ENCODE measurements at regions not wholly inside any gene's neighbourhood (a gene's known extent, or its start where the extent isn't known, plus 50 kb on each side); places are given as distances from the start of the nearest gene placed in this dataset.
"Not testable (repeated sequence)": the region's sequence is repeated elsewhere in the genome, so short reads cannot be mapped to it uniquely, and the experiment has no call there.

DNA sequence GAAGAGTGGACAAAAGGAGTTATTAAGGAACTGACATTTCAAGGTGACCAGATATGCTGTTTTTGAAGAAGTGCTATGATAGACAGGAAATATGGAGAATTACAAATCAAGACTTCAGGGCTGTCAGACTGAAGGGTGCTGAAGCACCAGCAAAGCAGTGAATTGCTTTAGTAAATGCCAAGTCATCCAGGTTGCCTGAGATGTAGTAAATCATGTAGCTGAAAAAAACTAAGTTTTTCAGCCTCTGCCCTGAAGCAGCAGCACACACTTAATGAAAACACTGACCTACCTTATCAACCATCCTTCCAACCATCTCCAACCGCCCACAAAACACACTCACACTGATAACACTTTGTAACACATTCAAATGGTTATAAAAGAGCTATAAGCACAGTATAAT is 110.0 kb downstream of the PRR15 start:
- not testable (repeated sequence) for H3K4me1 Mint-ChIP-seq (ENCODE audit: low read depth); H3K9me3 Mint-ChIP-seq (ENCODE audit: low read depth); H3K27ac Mint-ChIP-seq; H3K36me3 Mint-ChIP-seq (ENCODE audit: insufficient read depth); DNase-seq (ENCODE audit: low spot score, unreplicated experiment); H3K27me3 Mint-ChIP-seq; H3K4me3 Mint-ChIP-seq (ENCODE audit: low read depth)

DNA sequence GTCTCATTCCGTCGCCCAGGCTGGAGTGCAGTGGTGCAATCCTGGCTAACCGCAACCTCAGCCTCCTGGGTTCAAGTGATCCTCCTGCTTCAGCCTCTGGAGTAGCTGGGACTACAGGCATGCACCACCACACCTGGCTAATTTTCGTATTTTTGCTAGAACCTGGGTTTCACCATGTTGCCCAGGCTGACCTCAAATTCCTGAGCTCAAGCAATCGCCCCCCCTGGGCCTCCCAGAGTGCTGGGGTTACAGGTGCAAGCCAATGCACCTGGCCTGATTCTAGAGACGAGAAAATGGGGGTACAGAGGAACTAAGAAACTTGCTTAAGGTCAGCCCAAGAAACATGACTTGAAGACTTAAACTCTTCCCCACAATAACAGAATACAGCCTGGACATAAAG is 111.0 kb downstream of the PRR15 start:
- H3K9me3 Mint-ChIP-seq (ENCODE audit: low read depth); H3K27ac Mint-ChIP-seq; H3K4me1 Mint-ChIP-seq (ENCODE audit: low read depth); H3K36me3 Mint-ChIP-seq (ENCODE audit: insufficient read depth); DNase-seq (ENCODE audit: low spot score, unreplicated experiment); H3K4me3 Mint-ChIP-seq (ENCODE audit: low read depth); H3K27me3 Mint-ChIP-seq: not testable (repeated sequence)

DNA sequence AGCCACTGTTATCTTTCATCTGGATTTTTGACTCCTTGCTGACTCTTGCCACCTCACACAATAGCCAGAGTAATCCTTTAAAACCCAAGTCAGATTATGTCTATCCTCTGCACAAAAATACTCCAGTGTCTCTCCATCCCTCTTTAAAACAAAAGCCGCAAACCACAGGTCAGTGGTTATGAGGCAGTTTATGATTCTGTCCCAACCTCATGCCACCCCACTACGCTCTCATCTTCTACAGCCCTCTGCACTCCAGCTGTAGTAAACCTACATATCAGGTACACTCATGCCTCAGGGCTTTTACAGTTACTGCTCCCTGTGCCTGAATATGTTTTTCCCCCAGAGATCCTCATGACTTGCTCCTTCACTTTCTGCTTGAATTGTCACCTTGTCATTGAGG is 113.6 kb downstream of the PRR15 start:
- not testable (repeated sequence) for H3K9me3 Mint-ChIP-seq (ENCODE audit: low read depth); H3K36me3 Mint-ChIP-seq (ENCODE audit: insufficient read depth); H3K27me3 Mint-ChIP-seq; DNase-seq (ENCODE audit: low spot score, unreplicated experiment); H3K4me3 Mint-ChIP-seq (ENCODE audit: low read depth); H3K27ac Mint-ChIP-seq; H3K4me1 Mint-ChIP-seq (ENCODE audit: low read depth)

DNA sequence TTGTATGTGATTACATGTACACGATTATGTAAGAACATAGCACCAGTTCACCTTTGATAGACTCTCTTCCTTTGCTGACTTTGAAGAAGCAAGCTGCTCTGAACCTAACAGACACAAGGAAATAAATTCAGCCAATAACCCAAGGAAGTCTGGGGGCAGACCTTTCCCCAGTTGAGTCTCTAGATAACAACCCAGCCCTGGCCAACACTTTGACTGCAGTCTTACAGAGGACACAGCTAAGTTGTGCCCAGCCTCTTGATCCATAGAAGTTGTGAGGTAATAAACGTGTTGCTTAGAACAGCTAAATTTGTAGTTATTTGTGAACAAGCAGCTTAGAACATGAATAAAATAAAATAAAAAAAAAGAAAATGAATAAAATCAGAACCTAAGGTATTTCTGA is 116.3 kb downstream of the PRR15 start:
- H3K27ac Mint-ChIP-seq, result not testable (repeated sequence)

DNA sequence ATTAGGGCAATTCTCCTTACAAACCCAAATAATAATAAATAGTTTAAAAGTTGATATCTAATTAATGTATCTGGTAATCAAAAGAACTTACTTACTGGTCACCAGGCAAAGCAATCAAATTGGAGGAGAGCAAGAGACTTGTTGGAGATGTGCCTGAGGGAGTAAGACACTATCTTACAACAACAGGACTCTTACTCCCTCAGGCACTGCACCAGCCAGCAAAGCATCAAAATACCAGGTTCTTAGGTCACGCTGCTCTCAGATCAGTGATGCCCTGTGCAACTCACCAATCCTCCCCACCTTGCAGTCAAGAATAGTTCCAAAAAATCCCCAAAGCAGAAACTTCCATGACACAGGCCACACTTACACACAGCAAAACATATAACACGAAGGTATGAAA is 117.0 kb downstream of the PRR15 start:
- H3K4me1 Mint-ChIP-seq (ENCODE audit: low read depth); H3K27me3 Mint-ChIP-seq; H3K36me3 Mint-ChIP-seq (ENCODE audit: insufficient read depth); H3K4me3 Mint-ChIP-seq (ENCODE audit: low read depth); DNase-seq (ENCODE audit: low spot score, unreplicated experiment); H3K9me3 Mint-ChIP-seq (ENCODE audit: low read depth): not testable (repeated sequence)
- H3K27ac Mint-ChIP-seq, result peak overlapping the region; percentile 39

More for the DNA sequence above, 116.3 kb downstream of the PRR15 start:
- DNase-seq (ENCODE audit: low spot score, unreplicated experiment); H3K4me1 Mint-ChIP-seq (ENCODE audit: low read depth); H3K4me3 Mint-ChIP-seq (ENCODE audit: low read depth); H3K9me3 Mint-ChIP-seq (ENCODE audit: low read depth); H3K36me3 Mint-ChIP-seq (ENCODE audit: insufficient read depth); H3K27me3 Mint-ChIP-seq: not testable (repeated sequence)

DNA sequence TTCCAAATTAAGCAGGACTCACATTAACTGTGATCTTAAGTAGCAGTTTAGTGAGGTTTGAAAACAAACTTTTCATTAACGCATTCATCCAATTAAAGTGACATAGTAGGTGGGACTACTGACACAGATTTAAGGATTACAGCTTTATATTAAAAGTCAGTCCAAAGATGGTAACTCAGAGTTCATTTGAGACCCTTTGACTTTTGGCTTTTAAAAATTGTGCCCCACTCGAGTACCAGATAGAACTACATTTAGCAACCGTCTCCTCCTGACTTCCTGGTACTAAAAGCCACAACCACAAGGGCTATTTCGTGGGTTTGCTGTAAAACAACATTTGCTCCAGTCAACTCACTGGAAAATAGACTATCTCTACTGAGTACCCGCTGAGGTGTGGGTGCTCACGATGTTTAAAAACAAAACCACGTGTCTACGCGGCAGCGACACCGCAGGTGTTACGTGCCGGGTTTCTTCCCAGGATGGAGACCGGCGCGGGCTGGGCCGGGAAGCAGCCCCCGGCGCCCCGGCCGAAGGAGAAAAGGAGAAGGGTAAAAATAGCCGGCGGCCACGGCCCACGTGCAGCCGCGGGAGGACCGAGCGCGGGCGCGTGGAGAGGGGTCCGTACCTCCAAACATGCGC is 120.6 kb downstream of the PRR15 start:
- H3K9me3 Mint-ChIP-seq (ENCODE audit: low read depth); H3K36me3 Mint-ChIP-seq (ENCODE audit: insufficient read depth); DNase-seq (ENCODE audit: low spot score, unreplicated experiment); H3K27me3 Mint-ChIP-seq; H3K4me1 Mint-ChIP-seq (ENCODE audit: low read depth): not testable (repeated sequence)
- Mint-ChIP-seq H3K27ac (peak overlapping the region; percentile 92), H3K4me3 (ENCODE audit: low read depth) (peak overlapping the region; percentile 89)

DNA sequence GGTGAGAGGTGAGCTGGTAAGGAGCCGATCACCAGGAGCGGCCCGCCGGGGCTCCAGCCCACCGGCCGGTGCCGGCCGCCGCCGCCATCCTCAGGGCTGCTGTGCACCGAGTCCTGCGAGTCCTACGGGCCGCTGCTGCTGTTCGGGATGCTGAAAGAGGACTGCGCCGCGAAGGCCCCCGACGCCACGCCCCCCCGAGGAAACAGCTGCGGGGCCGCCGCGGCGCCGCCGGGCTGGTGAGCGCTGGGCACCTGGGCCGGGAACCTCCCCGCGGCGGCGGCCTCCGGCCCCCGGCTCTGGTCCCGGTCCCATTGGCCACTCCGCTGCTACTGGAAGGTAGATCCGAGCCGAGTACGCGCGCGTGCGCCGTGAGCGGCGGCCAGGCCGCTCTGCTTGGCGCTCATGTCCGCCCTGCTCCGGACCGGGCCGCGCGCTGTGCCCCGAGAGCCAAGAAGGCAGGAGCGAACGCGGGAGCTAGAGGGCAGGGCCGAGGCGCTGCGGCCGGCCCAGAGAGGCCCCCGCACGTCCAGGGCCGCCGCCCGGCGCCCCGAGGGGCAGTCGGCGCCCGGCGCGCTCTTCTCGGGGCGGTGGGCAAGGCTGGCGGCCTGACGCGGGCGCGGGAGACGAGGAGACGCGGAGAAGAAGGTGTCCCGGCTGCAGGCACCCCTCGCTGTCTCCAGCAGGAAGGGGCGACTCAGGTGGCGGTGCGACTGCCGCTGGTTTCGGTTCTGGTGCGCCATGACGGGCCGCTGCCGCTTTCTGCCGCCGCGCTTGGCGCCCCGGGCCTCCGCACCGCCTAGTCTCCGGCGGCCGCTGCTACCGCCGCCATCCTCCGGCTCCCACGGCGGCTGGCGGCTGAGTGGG is 121.3 kb upstream of the WIPF3 start:
- H3K9me3 Mint-ChIP-seq (ENCODE audit: low read depth), result no peaks in the 10 kb centered on the region
- no peaks in the 10 kb centered on the region for H3K36me3 Mint-ChIP-seq (ENCODE audit: insufficient read depth)
- peaks cover 7% of the 10 kb centered on the region for H3K4me1 Mint-ChIP-seq (ENCODE audit: low read depth)
- H3K4me3 Mint-ChIP-seq (ENCODE audit: low read depth), result peak overlapping the region; percentile 89
- TF ChIP-seq, protein P1, sequence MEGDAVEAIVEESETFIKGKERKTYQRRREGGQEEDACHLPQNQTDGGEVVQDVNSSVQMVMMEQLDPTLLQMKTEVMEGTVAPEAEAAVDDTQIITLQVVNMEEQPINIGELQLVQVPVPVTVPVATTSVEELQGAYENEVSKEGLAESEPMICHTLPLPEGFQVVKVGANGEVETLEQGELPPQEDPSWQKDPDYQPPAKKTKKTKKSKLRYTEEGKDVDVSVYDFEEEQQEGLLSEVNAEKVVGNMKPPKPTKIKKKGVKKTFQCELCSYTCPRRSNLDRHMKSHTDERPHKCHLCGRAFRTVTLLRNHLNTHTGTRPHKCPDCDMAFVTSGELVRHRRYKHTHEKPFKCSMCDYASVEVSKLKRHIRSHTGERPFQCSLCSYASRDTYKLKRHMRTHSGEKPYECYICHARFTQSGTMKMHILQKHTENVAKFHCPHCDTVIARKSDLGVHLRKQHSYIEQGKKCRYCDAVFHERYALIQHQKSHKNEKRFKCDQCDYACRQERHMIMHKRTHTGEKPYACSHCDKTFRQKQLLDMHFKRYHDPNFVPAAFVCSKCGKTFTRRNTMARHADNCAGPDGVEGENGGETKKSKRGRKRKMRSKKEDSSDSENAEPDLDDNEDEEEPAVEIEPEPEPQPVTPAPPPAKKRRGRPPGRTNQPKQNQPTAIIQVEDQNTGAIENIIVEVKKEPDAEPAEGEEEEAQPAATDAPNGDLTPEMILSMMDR (IDR thresholded peaks at IDR 0.05; ENCODE audit: unreplicated experiment), result no peak
- peak; percentile 70 for DNase-seq (ENCODE audit: low spot score, unreplicated experiment)
- H3K27me3 Mint-ChIP-seq, result no peaks in the 10 kb centered on the region
- peak overlapping the region; percentile 96 for H3K27ac Mint-ChIP-seq

DNA sequence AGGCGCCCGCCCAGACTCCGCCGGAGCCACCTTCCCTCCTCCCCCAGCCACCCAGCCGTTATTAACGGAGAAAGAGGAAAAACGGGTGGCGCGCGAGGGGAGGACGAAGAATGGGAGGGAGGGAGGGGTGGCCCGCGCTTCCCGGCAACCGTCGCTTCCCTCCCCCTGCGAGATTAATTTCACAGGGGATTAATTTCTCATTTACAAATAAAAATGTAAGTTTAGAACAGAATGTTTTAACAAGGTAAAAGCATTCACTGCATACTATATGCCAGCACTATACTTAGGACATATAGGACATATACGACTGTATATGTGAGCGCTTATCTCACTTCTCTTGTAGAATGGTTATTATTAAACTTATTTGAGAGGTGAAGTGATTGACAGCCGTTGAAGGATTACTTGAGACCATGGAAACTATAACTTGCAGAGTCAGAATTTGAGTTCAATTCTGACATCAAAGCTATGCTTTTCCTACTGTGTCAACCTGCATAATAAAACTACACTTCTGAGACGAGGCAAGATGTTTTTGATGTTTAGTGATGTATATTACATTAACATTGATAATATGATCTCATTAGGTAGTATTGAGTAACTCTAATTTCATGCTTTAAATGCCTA is 120.5 kb upstream of the WIPF3 start:
- not testable (repeated sequence) for H3K4me1 Mint-ChIP-seq (ENCODE audit: low read depth); H3K9me3 Mint-ChIP-seq (ENCODE audit: low read depth); H3K27me3 Mint-ChIP-seq; H3K36me3 Mint-ChIP-seq (ENCODE audit: insufficient read depth); DNase-seq (ENCODE audit: low spot score, unreplicated experiment)
- peak overlapping the region; percentile 1 for H3K27ac Mint-ChIP-seq
- H3K4me3 Mint-ChIP-seq (ENCODE audit: low read depth), result peak overlapping the region; percentile 89

DNA sequence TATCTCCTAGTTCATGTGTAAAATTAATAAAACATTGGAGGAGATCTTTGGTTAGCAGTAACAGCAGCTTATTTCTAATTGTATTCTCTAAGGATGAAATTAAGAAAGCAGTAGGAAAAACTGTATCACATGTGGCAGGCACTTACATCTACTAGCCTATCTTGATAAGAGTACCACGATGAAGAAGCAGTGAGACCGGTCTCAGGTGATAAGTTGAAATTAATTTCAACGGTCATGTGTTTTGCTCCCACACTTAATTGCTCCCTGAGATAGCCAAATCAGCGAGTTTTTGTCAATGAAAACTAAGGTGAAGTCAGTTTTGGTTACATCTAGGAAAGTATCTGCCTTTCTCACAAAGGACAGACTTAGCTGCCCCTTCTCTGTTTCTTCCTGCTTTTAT is 115.8 kb upstream of the WIPF3 start:
- not testable (repeated sequence) for H3K9me3 Mint-ChIP-seq (ENCODE audit: low read depth); H3K27me3 Mint-ChIP-seq; H3K27ac Mint-ChIP-seq; H3K4me1 Mint-ChIP-seq (ENCODE audit: low read depth); H3K4me3 Mint-ChIP-seq (ENCODE audit: low read depth); DNase-seq (ENCODE audit: low spot score, unreplicated experiment); H3K36me3 Mint-ChIP-seq (ENCODE audit: insufficient read depth)

DNA sequence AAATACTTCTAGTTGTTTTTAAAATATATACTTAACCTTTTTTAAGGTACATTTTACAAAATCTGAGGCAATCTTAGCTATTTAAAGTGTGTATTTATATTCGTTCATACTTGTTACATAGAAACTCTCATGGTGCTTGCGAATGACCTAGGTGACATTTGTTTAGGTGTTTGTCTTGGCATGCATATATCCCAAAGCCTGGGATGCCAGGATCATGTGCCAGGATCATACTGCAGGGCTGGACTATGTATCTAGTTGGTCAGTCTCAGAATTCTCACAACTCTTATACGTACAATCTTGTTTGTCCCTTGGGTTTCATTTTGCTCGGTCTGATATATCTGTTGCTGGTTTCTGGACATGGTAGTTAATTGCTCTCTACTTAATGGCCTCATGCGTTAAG is 109.9 kb upstream of the WIPF3 start:
- not testable (repeated sequence) for H3K36me3 Mint-ChIP-seq (ENCODE audit: insufficient read depth); H3K4me1 Mint-ChIP-seq (ENCODE audit: low read depth); H3K27ac Mint-ChIP-seq; H3K27me3 Mint-ChIP-seq; DNase-seq (ENCODE audit: low spot score, unreplicated experiment); H3K9me3 Mint-ChIP-seq (ENCODE audit: low read depth); H3K4me3 Mint-ChIP-seq (ENCODE audit: low read depth)

DNA sequence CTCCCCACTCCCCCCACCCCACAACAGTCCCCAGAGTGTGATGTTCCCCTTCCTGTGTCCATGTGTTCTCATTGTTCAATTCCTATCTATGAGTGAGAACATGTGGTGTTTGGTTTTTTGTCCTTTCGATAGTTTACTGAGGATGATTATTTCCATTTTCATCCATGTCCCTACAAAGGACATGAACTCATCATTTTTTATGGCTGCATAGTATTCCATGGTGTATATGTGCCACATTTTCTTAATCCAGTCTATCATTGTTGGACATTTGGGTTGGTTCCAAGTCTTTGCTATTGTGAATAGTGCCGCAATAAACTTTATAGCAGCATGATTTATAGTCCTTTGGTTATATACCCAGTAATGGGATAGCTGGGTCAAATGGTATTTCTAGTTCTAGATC is 106.6 kb upstream of the WIPF3 start:
- not testable (repeated sequence) for H3K36me3 Mint-ChIP-seq (ENCODE audit: insufficient read depth); H3K27me3 Mint-ChIP-seq; H3K9me3 Mint-ChIP-seq (ENCODE audit: low read depth); H3K4me1 Mint-ChIP-seq (ENCODE audit: low read depth); H3K27ac Mint-ChIP-seq; H3K4me3 Mint-ChIP-seq (ENCODE audit: low read depth); DNase-seq (ENCODE audit: low spot score, unreplicated experiment)

DNA sequence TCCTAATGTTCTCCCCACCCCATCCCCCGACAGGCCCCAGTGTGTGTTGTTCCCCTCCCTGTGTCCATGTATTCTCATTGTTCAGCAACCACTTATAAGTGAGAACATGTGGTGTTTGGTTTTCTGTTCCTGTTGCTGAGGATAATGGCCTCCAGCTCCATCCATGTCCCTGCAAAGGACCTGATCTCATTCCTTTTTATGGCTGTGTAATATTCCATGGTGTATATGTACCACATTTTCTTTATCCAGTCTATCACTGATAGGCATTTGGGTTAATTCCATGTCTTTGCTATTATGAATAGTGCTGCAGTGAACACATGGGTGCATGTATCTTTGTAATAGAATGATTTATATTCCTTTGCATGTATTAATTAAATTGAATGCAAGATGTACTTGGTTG is 104.8 kb upstream of the WIPF3 start:
- H3K9me3 Mint-ChIP-seq (ENCODE audit: low read depth); DNase-seq (ENCODE audit: low spot score, unreplicated experiment); H3K27me3 Mint-ChIP-seq; H3K36me3 Mint-ChIP-seq (ENCODE audit: insufficient read depth); H3K27ac Mint-ChIP-seq; H3K4me3 Mint-ChIP-seq (ENCODE audit: low read depth); H3K4me1 Mint-ChIP-seq (ENCODE audit: low read depth): not testable (repeated sequence)

Data from progenitor cell of endocrine pancreas (in vitro differentiated cells).